Renal cortical epithelial cell (primary cell): ENCODE measurements at regions not wholly inside any gene's neighbourhood (a gene's known extent, or its start where the extent isn't known, plus 50 kb on each side); places are given as distances from the start of the nearest gene placed in this dataset.
A peak's percentile ranks its signal among the peaks of the same experiment; 100 is the strongest.
"Not testable (repeated sequence)": the region's sequence is repeated elsewhere in the genome, so short reads cannot be mapped to it uniquely, and the experiment has no call there.

Experiments
- DNase-seq: peaks from one replicate; pipeline ENCODE4 v3.0.0-alpha.2; 2011; ENCODE audit warnings: low read depth

DNA sequence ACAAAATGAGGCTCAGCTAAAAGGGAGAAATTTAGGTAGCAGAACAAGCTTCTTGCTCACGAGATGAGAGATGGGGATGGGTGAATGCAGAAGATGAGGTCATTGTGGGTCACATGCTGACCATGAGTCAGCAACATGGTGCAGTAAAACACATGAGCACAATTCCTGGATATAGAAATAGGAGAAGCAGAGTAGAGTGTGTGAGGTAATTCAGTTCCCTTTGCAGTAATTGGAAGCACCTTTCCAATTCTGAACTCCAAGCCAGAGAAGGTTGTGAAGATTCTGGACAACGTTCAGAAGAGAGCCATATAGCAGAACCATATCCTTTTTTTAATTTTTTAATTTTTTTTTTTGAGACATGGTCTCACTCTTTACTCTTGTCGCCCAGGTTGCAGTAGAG lies 62.0 kb upstream of the LMNTD1 start:
- DNase-seq = peak; percentile 93

DNA sequence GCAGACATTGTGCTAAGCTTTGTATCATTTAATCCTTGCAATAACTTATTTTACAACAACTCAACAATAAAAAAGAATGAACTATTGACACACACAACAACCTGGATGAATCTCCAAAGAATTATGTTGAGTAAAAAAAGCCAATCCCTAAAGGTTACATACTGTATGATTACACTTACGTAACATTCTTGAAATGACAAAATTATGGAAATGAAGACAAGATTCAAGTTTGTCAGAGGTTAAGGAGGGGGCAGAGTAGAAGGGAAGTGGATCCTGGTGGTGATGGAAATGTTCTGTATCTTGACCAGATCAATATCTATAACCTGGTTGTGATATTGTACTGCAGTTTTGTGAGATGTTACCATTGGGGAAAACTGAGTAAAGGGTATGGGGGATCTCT lies 63.2 kb upstream of the LMNTD1 start:
- no peak for DNase-seq

DNA sequence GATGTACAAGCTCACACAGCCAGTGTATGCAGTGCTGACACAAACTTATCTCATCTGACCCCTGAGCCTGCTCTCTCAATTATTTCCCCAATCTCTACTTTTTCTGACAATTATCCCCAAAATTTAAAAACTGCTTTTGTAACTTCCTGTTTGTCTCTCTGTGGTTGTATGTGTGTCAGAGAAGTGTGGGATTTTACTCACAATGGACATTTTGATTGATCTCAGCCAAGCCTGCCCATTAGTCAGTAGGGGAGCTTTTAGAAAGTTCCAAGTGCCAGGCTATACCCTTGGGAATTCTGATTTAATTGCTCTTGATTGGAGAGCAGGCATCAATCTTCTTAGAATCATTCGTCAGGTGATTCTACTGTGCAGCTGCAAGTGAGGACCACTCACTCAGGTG lies 64.9 kb upstream of the LMNTD1 start:
- DNase-seq = no peak

DNA sequence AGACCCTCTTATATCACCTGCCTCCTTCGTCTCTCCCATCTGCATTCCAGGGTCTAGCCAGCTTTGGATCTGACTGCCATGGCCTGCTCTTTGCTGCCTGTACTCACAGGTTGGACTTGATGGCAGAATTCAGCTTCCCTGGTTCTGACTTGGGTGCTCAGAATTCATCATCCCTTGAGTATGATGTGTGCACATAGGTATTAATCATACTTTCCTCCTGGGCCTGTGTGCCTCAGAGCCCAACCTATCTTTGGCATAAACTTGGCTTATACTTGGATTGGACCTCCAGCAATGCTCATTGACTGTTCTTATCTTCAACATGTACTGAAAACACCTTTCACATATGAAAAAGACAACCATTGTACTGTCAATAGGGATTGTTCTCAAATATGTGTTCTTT lies 70.7 kb upstream of the LMNTD1 start:
- DNase-seq = no peak

DNA sequence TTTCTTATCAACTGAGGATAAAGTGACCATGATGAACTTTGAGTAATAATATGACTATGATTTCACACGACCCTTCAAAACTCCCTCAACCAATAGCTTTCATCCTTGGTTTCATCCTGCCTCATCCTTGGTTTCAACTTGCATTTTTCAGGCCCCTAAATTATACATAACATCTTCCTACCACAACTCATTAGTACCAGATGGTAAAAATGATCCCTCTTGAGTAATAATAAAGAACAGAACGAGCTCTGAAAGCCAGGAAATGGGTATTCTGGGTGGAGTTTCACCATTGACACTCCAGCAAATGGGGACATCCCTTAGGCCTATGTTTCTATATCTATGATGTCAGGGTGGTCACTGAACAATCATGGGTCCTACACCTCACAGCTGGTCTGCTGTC lies 72.1 kb upstream of the LMNTD1 start:
- no peak for DNase-seq

DNA sequence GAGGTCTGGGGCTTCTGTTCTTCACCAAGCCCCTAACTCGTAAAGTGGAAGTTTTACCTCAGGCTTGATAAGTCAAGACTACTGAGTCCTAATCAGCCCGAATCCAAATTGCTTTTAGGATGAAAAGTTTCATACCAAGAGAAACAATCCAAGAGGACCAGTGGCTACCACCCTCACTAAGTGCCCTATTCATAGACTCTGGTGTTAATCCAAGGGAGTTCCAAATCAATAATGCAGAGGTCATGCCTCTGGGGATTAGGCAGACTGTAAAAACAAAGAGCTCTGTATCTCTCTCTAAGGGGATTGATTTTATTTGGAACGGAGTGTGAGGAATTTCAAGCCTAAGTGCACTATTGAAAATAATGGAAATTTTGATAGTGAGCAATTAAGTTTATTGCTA lies 76.3 kb upstream of the LMNTD1 start:
- DNase-seq = no peak

DNA sequence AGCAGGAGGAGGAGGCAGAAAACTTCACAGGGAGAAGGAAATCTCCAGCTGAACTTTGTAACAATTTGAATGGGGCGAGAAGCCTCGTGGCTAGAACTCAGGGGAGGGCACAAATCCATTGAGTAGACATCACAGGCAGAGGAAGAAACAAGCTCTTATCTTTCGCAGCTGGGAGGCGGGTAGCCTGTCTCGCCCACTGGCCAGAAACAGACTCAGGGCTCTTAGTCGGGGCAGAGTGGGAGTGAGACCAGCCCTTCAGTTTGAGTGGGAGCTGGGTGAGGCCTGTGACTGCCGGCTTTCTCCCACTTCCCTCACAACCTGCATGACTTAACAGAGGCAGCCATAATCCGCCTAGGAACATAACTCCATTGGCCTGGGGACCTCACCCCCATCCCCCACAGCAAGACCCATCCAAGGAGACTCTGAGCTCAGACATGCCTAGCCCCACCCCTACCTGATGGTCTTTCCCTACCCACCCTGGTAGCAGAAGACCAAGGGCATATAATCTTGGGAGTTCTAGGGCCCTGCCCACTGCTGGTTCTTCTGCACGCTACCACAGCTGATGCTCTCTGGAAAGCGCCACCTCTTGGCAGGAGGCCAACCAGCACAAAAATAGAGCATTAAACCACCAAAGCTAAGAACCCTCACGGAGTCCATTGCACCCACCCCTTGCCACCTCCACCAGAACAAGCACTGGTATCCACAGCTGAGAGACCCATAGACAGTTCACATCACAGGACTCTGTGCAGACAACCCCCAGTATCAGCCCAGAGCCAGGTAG lies 77.8 kb upstream of the LMNTD1 start:
- not testable (repeated sequence) for DNase-seq

DNA sequence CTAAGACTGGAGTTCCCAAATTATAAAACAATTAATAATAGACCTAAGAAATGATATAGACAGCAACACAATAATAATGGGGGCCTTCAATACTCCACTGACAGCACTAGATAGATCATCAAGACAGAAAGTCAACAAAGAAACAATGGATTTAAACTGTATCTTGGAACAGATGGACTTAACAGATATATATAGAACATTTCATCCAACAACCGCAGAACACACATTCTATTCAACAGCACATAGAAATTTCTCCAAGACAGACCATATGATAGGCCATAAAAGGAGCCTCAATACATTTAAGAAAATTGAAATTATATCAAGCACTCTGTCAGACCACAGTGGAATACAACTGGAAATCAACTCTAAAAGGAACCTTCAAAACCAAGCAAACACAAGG lies 80.1 kb upstream of the LMNTD1 start:
- DNase-seq = not testable (repeated sequence)

DNA sequence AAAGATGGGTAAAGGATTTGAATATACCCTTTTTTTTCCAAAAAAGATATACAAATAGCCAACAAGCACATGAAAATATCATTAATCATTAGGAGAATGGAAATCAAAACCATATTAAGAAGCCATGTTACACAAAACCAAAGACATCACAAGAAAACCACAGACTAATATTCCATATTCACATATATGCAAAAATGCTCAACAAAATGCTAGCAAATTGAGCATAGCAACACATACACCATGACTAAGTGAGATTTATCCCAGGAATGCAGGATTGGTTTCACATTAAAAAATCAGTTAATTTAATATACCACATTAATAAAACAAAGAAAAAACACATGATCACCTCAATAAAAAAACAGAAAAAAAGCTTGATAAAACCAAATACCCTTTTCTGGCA lies 84.7 kb upstream of the LMNTD1 start:
- no peak for DNase-seq

DNA sequence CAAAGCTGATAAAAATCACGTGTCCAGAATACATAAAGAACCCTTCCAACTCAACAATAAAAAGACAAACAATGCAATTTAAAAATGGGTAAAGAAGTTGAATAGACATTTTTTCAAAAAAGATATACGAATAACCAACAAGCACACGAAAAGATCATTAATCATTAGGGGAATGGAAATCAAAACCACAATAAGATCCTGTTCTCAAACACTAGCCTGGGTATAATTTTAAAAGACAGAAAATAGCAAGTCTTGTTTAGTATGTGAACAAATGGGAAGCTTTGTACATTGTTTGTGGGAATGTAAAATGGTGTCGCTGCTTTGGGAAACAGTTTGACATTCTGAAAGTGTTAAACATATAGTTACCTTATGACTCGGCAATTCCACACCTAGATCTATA lies 86.3 kb upstream of the LMNTD1 start:
- no peak for DNase-seq

DNA sequence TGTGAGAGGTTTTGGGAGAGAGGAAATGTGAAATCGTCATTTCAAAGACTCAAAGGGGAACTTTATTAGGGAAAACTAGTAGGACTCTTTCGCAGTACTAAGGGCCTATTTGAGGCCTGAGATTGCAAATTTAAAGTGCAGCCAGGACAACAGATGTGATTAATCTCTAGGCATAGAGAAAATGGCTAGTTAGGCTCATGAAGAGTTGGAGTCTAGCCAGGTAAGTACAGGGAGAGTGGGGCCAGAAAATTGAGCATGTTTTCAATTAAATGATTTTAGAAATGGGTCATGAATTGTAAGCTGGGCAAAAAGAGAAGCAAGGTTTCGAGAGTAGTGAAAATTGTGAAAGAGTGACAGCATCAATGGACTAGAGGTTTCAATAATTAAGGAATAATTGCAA lies 91.9 kb upstream of the LMNTD1 start:
- no peak for DNase-seq

DNA sequence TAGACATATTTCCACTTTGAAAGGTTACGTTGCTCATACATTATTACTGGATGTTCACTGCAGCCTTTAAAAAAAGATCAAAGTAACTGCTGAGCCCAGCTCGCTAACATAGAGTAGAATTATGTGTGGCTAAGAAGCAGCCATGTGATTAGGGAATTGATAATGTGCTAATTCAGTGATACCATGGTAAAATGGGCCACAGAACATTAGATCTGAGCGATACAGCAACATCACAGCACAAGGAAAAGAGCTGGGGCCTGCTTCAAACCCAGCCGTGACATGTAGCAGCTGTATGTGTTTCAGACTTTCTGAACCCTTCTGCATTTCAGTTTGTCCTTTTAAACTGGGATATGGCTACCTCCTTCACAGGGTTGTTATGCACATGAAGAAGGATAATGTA lies 92.3 kb upstream of the LMNTD1 start:
- no peak for DNase-seq

DNA sequence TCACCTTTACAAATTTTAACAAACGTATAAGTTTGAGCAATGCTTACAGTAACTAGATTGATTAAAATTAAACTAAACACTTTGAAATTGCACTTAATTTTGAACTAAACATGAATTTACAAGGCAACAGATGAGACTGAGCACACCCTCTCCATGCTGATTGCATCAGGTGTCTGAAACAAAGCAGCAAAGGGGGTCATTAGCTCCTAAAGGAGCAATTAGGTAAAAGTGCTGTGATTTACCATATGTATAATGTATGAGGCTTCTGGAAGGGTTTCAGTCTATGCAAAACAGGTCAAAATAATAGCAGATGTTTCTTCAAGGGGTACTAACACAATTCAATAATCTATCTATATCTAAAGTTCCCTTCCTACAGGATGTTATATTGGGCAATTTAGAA lies 98.8 kb upstream of the LMNTD1 start:
- no peak for DNase-seq

DNA sequence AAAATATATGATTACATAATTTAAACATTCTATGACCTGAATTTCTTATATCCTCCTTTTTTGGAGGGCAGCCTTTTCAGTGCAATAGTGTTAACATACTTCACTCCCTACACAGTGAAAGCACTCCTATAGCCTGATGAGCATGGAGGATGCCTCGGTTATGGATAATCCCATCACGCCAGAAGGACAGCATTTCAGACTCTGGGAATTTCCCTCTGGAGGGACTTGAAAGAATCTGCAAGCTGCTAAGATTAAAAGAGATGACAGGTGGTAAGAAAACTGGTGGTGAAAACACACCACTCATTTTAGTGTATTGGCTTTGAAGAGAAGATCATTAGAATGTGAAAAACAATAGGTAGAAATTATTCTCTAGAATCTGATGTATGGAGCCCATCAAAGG lies 99.3 kb upstream of the LMNTD1 start:
- no peak for DNase-seq

DNA sequence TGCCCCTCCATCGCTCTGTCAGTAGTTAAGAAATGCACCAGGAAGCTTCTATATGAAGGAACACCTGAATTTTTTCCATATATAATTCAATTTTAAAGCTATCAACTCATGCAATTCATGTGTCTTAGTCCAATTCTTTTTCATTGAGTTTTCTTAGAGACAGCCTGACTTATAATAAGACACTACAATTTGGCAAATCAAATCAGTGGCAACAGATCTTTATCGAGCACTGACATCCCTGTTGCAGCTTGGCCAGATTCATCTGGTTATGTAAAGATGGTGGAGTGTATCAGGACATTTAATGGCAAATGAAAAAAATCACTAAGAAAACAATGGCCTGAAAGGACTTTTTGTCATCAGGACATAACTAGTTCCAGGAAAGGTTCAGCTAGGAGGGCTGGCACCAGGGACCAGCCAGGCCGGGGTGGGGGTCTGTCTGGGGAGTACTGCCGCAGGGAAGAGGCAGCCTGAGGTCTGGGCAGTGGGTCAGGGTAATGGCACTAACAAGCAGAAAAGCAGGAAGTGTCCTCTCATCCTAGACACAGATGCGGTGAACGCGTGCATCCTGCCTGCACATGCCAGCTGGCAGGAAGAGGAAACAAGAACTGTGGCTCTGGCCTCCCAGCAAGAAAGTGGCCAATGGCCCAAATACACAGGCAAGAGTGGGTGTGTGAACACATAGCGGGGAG lies 100.5 kb upstream of the LMNTD1 start:
- no peak for DNase-seq

DNA sequence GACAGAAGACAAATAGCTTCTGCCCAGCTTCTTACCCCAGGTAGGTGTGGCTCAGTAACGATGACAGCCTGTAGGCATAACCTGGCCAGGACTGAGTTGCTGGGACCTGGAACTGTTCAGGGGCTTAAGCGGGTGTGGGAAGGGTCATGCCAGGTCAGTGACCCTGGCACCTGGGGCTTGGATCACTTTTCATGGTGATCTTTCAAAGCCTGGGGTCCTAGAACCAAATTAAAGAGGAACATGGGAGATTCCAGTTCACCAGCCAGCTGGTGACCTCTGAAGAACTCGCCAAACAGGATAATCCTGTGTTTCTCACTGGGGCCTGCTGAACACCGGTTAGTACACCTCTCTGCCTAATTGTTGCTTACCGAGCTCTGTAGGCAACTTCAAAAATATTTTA lies 102.6 kb upstream of the LMNTD1 start:
- DNase-seq = peak; percentile 4

DNA sequence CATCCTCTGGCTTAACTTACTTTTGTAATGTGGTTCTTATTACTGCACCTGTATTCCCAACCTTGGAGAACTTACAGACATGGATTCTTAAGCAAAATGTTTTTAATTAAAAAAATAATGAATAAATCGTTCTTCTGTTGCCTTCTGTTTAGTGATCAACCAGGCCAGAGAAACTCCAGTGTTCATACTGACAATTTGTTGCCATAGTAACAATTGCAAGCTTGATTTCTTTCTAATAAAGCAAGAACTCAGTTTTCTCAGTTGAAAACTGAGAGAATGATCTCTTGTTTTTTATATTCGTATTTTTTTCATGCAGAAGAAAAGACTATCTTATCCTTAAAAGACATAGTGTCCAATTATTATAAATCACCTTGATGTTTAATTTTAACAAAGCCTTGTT lies 106.5 kb upstream of the LMNTD1 start:
- DNase-seq = no peak

DNA sequence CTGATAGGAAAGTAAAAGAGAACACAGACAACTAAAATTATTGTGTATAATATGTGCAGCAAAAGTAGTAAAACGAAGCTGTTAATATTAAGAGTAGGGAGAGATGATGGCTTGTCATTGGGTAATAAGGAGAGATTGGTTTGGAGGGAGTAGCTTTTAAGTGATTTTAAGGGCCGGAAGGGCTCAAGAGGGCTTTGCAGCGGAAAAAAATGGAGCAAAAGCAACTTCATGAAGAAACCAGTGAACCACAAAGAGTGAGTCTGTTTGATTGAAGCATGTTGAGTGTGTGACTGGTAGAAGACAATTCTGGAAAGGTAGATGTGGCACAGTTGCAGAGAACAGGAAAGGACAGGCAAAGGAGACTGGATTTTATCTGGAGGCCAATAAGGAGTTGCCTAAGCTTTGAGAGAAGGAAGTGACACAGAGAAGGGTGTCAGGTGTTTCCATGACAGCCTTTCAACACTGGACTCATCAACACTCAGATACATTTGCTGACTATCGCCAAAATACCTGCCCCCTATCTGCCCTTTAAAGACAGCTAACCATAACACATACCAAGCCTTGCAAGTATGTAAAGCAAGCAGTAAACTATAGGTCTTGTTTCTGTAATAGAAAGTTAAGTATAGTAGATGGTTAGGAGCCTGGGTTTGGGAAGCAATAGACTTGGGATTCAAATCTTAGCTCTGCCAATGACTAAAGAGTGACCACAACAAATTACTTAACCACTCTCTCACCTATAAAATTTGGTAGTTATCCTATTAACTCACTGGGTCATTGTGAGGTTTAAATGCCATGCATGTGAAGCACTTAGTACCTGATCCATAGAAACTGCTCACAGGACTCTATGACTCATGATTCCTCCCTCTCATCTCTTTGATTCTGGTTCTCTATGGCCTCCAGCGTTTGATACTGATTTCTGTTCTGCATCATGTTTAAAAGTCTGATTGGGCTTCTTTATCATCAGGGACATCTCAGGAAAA lies 117.3 kb upstream of the LMNTD1 start:
- peak; percentile 89 for DNase-seq

DNA sequence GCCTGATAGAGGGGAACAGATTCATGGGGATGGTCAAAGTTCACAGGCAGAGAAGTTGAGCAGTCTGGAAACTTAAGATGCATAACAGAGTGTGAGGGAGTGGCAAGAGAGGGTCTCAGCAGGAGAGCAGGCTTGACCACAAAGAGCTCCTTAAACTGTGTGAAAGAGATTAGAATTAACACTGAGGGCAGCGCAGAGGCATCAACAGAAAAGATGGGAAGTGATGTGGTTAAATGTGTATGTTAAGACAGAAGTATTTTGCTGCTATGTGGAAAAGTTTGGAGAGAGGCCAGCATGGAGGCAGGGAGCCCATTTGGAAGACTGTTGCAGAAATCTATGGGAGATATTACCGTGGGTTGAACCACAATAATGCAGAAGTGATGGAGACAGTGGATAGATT lies 122.7 kb upstream of the LMNTD1 start:
- no peak for DNase-seq

DNA sequence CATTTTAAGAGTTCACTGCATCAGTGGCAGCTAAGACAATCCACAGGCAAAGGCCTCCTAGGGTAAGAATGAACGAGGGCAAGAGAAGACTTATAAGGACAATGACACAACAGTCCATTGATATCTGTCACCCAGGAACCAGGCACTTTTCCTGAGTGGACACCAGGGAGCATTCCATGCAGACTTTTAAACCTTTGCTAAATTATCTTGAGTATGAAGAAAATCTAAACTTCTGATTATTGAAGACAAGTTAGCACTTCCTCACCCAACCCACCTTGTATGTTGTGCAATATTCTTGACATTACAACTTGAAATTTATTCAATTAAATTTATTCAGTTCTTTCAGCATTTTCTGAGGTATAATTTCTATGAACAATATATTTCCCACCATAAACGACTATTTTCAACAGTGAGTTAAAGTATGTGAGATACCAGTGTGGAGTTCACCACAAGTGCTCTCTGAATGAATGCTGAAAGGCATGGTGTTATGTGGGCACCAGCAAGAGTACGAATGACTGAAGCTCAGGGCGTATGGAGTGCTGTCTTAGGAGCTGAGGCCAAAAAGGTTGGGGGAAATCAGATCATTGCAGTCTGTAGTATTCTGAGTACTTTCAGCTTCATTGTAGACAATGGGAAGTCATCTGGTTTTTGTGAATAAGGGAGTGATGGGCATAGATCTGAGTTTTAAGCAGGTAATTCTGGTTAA lies 124.3 kb upstream of the LMNTD1 start:
- DNase-seq = no peak

DNA sequence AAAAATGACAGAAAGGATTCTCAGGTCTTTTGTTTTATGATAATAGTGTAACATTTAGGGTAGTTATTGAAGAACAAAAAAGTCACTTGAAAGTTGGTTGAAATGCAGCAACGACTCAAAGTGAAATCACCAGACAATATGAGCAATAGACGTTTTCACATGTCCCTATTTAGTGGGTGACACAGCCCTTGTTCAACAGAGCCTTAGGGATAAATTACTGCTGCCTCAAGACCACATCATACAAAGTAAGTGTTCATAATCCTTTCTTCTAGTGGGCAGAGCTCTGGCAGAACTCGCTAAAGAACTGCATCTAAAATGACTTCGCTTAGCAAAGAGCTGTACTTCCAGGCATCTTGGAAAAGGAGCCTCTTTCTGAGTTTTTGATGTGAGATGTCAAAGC lies 128.5 kb upstream of the LMNTD1 start:
- DNase-seq = no peak

DNA sequence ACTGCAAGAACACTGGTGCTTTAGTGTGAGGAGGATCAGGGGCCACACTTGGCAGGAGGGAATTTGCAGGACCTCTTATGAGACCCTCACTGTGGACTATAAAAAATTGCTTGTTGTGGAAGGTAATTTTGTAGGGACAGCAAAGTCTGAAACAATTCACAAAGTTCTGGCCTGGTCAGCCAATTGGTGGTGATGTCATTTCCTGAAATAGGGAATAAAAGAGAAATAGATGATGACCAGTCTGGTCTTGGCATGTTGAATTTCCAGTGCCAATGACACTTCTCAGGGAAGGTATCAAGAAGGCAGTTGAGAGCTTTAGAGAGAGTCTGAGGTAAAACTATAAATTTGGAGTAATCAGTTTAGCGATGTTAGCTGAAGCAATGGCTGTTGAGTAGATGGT lies 129.3 kb upstream of the LMNTD1 start:
- no peak for DNase-seq
